NB4 (cell line): ENCODE measurements at regions not wholly inside any gene's neighbourhood (a gene's known extent, or its start where the extent isn't known, plus 50 kb on each side); places are given as distances from the start of the nearest gene placed in this dataset.

Experiments
- MYC ChIP-seq: IDR thresholded peaks from 2 replicates; pipeline ENCODE4 v1.6.1; 2011; ENCODE audit warnings: low read depth, low read length
- POLR2A ChIP-seq: IDR thresholded peaks from 2 replicates; pipeline ENCODE4 v1.6.1; 2011; ENCODE audit warnings: mild to moderate bottlenecking; ENCODE audit not compliant: insufficient read length; ENCODE audit errors: extremely low read depth
- TF ChIP-seq, protein P1 (sequence below): IDR thresholded peaks from one replicate; pipeline ENCODE4 v1.5.1; 2012; ENCODE audit warnings: low read depth, low read length
- TF ChIP-seq, protein P2 (sequence below): IDR thresholded peaks from 2 replicates; pipeline ENCODE4 v1.6.1; 2011; ENCODE audit warnings: low read depth, low read length

DNA sequence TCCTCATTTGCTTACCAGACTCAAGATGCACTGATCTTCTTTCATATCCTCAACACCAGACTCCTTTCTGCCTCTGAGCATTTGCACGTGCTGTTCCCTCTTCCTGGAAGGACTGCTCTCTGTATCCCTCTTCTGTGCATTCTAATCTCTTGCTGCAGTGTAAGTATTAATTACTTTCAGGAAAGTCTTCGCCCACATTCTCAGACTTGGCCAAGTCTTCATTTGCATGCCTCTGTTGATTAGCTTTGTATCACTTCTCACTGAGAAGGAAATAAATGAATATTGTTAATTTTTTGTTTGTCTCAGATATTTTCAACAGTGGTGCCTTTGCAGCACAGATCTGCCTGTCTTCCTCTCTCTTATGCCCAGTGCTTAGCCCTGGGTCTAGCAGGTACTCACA is 50.3 kb upstream of the RAB3GAP2 start:
- TF ChIP-seq, protein P1, sequence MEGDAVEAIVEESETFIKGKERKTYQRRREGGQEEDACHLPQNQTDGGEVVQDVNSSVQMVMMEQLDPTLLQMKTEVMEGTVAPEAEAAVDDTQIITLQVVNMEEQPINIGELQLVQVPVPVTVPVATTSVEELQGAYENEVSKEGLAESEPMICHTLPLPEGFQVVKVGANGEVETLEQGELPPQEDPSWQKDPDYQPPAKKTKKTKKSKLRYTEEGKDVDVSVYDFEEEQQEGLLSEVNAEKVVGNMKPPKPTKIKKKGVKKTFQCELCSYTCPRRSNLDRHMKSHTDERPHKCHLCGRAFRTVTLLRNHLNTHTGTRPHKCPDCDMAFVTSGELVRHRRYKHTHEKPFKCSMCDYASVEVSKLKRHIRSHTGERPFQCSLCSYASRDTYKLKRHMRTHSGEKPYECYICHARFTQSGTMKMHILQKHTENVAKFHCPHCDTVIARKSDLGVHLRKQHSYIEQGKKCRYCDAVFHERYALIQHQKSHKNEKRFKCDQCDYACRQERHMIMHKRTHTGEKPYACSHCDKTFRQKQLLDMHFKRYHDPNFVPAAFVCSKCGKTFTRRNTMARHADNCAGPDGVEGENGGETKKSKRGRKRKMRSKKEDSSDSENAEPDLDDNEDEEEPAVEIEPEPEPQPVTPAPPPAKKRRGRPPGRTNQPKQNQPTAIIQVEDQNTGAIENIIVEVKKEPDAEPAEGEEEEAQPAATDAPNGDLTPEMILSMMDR: no peak
- TF ChIP-seq MYC (no peak), POLR2A (no peak)
- TF ChIP-seq, protein P2, sequence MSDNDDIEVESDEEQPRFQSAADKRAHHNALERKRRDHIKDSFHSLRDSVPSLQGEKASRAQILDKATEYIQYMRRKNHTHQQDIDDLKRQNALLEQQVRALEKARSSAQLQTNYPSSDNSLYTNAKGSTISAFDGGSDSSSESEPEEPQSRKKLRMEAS: no peak
